Hematopoietic multipotent progenitor cell treated with erythropoietin and hydrocortisone succinate and interleukin-3 and kit ligand, for 8 days (in vitro differentiated cells): ENCODE measurements at regions not wholly inside any gene's neighbourhood (a gene's known extent, or its start where the extent isn't known, plus 50 kb on each side); places are given as distances from the start of the nearest gene placed in this dataset.

Experiments used
- DNase-seq: peaks from one replicate; pipeline ENCODE4 v3.0.0-alpha.2; 2015

DNA sequence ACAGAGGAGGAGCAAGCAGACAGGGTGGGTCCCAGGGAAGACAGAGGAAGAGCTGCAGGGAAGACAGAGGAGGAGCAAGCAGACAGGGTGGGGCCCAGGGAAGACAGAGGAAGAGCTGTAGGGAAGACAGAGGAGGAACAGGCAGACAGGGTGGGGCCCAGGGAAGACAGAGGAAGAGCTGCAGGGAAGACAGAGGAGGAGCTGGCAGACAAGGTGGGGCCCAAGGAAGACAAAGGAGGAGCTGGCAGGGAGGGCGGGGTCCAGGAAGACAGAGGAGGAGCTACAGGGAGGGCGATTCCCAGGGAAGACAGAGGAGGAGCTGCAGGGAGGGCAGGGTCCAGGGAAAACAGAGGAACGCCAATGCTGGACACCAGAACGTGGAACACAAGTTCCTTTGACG is 66.5 kb downstream of the PLXNA1 start:
- DNase-seq, result no peak

GRCh38 chr3:127050733-127051132 is 67.8 kb downstream of the PLXNA1 start:
- DNase-seq, result no peak

- no peak for DNase-seq
Measured at GRCh38 chr3:127052121-127052561, 69.2 kb downstream of the PLXNA1 start.

DNA sequence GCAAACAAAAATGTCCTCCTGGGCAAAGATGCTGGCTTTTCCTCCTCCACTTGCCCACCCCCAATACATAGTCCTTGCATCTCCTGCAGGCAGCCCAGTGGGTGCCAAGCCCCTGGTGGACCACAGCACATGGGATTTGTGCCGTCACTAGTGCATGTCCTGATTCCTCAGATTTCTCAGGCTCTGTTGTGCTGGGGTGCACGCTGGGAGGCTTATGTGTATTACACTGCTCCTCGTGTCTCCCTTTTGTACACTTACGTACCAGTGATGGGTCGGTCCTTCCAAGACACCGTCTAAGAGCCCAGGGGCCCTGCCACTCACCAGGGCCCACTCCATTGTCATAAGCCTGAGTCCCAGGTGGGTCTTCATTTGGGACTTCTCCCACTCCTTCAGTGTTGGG is 70.1 kb downstream of the PLXNA1 start:
- DNase-seq, result no peak

DNA sequence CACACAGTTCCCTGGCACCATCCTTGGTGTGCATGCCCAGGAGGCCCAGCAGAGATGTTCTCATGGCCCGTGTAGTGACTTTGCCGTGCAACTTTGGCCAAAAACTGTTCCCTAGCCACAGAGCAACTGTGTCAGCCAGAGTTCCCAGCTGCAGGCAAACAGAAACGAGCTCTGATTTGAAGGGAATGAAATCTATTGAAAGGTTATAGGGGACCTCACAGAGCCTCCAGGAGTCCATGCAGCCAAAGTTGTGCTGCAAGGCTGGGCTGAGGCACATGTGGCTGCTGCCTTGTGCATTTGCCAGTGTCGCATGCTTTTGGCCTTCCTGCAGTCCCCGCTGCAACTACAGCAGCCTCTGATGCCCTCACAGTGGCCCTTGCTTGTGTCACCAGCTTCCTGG is 70.5 kb downstream of the PLXNA1 start:
- DNase-seq, result no peak

GRCh38 chr3:127053979-127054378 is 71.1 kb downstream of the PLXNA1 start:
- DNase-seq, result no peak

DNA sequence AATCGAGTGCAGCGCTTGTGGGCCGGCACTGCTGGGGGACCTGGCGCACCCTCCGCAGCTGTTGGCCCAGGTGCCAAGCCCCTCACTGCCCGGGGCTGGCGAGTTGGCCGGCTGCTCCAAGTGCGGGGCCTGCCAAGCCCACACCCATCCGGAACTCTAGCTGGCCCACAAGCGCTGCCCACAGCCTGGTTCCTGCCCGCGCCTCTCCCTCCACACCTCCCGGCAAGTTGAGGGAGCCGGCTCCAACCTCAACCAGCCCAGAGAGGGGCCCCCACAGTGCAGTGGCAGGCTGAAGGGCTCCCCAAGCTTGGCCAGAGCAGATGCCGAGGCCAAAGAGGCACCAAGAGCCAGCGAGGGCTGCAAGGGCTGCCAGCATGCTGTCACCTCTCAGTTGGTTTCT is 73.4 kb downstream of the PLXNA1 start:
- no peak for DNase-seq

DNA sequence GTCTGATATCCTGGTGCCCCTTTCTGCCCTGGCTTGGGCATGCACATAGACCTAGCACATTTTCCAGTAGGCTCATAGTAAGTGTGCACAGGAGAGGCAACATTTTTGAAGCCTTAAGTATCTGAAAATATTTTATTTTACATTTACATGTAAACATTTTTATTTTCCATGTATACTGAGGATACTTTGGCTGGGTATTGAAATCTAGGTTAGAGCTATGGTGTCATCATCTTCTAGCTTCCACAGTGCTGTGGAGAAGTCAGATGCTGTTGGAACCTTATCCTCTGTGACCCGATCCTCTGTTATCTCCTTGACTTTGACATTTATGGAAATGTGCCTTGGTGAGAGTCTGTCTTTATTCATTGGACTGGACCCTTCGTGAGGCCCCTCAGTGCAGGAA is 74.1 kb downstream of the PLXNA1 start:
- DNase-seq, result no peak

- no peak for DNase-seq
Measured at GRCh38 chr3:127059072-127059471, 76.2 kb downstream of the PLXNA1 start.

GRCh38 chr3:127061641-127062040 is 78.7 kb downstream of the PLXNA1 start:
- DNase-seq, result no peak

DNA sequence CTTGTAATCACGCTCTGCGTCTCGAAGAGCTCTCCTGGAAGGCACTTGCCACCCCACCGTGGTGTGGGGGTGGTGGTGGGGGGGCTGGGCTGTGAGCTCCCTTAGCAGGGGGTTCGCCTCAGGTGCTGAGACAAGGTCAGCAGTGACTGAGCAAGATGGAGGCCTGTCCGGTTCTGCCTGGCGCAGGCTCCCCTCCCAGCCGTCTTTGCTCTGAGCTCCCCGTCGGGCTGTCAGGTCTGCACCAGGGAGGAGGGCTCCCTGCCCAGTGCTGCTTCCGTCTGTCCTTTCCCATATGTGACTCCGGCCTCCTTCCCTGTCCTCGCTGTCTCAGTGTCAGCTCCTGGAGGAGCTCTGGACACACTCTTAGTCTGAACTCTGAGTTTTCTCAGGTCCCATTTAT is 80.0 kb downstream of the PLXNA1 start:
- DNase-seq, result no peak

- DNase-seq, result no peak
Measured at GRCh38 chr3:127063916-127064315, 81.0 kb downstream of the PLXNA1 start.

DNA sequence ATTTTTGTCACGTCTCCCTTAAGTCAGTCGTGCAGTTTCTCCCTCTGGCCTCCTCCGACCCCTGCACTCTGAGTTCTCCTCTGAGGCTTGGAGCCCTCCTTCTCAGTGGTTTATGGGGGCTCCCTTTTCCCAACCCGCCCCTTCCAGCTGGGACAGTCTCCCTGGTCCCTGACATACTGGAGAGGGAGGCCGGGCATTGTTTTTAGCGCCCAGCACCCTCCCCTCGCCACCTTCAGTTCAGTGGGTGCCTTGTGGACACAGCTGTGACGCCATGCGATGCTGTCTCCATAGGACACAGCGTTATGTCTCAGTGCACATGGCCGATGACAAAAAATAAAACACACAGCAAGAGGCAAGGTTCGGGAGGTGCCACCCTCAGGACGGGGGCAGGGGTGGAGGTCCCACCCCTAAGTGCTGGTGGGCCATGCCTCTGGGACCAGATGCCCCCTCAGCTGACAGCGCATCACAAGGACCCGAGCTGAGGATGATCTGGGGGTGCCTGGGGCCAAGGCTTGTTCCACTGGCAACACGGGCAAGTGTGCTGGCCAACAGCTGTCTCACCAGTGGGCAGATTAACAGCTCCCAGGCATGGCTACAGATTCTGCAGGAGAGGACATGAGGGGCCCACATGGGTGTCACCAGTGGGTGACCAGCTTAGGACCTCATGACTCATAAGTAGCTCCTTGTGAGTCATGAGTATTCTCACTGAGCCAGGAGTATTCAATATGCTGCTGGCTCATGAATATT is 81.6 kb downstream of the PLXNA1 start:
- no peak for DNase-seq

GRCh38 chr3:127065138-127065427 is 82.2 kb downstream of the PLXNA1 start:
- no peak for DNase-seq

DNA sequence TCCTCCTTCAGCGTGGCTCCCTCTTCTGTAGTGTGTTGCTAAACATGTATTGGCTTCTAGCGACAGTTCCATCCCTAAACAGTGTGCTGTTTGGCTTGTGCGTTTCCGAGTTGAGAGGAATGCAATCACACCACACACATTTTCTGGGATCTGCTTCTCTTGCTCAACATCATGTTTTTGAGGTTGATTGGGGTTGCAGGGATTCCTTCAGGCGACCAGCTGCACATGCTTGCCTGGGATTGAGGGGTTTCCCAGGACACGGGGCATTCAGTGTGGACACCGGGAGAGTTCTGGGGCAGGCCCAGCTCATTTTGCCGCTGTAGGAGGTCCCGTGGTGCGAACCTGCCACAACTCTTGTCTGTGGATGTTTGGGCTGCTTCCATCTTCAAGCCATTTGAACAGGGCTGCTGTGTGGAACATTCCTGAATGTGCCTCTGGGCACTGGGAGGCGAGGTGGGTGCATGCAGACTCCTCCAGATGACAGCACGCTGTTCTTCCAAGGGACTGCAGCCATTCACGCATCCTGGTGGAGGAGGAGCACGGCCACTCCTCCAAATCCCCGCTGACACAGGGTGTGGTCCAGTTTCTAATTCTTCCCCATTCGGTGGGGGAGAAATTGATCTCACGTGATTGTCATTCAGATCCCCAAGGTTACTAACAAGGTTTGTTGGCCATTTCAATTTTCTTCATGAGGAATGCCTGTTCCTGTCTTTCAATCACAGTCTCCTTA is 82.8 kb downstream of the PLXNA1 start:
- DNase-seq, result no peak

DNA sequence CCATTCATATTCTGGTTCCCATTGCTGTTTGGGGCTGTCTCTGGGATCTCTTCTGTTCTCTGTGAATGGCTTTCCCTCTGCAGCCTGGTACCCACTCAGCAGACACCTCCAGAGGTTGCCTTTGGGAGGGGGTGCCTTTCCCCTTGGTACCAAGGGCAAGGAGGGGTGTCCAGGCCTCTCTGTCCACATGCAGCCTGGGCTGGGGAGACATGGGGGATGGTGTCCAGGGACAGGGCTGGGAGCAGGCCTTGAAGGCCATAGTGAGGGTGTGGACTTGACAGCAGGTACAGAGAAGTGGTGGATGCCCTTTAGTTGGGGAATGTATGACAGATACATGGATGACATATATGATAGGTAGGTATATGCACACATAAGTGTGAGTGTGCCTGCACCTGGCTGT is 83.7 kb downstream of the PLXNA1 start:
- no peak for DNase-seq

DNA sequence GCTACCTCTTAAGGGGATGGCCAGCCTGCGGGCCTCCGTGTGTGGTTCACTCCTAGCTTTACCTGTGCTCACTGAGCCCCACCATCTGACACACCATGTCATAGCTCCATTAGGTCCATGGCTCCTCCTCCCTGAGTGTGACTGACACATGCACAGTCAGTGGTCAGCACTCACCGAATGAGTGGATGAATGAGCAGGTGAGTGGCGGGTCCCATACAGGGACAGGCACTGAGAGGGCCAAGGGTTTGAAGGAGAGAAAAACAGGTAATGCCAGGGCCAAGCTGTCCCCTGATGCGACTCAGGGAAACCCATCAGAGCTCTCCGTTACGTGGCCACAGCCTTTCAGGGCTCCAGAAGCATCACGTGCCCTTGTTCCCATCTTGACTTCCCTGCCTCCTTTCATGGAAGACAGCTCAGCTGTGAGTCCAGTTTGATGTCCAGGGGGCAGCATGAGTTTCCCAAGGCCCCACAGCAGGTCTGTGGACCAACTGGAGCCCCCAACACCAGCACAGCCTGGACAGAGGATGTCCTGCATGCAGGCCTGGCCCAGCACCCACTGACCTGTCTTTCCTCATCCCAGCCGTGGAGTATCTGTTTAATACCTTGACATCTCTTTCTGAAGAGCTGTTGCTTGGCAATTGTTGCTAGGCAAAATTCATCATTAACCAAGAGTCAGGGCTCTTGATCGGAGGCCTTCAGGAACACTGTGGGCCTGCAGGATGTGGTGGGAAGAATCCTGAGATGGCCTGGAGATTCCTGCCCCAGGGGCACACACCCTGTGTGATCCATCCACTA is 84.4 kb downstream of the PLXNA1 start:
- DNase-seq, result no peak

DNA sequence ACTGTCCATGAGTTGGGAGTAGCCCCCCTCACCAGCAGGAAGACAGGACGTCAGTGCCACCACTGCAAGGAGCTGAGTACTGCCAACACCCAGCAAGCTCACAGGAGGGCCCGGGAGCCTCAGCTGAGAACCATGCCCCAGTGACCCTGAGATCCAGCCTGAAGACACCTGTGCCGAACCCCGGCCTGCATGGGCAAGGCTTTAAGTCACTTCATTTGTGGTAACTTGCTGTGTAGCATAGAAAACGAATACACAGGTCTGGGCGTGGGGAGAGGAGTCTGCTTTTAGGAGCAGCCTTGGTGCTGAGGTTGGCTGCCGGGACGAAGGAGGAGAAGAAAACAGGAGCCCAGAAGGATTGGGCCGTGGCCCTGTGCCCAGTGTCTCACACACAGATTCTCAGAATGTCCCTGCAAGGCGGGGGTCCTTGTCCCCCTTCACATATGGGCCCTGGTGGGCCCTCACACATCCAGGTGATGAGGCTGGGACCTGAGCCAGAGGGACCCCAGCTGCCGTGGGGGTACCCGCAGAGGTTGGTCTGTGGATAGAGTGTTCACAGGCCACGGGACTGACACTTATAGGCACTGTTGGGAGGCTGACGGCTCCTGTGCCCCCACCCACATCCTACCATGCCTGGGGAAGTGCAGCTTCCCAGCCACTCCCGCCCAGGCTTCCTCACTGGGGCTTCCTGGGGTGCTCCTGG is 85.3 kb downstream of the PLXNA1 start:
- no peak for DNase-seq

GRCh38 chr3:127068871-127069270 is 86.0 kb downstream of the PLXNA1 start:
- no peak for DNase-seq

GRCh38 chr3:127069814-127070440 is 87.0 kb downstream of the PLXNA1 start:
- DNase-seq, result no peak

- DNase-seq, result no peak
Measured at GRCh38 chr3:127070776-127071175, 87.9 kb downstream of the PLXNA1 start.

DNA sequence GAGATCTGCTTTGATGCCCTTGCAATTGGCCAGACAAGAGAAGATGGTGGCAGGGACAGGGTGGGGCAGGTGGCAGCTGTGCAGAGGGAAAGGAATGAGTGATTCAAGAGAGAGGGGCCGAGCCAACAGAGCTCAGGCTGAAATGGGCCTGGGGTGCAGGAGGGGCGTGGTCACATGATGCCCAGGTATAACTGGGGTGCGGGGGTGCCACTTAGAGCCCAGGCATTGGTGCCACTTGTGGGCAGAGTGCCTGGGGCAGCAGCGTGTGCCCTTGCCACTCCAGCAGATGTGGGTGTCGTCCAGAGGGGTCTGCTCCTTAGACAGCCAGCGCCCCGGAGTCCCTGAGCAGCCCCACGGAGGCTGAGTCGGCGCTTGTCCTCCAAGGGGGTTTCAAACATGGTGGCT is 88.7 kb downstream of the PLXNA1 start:
- DNase-seq, result no peak

DNA sequence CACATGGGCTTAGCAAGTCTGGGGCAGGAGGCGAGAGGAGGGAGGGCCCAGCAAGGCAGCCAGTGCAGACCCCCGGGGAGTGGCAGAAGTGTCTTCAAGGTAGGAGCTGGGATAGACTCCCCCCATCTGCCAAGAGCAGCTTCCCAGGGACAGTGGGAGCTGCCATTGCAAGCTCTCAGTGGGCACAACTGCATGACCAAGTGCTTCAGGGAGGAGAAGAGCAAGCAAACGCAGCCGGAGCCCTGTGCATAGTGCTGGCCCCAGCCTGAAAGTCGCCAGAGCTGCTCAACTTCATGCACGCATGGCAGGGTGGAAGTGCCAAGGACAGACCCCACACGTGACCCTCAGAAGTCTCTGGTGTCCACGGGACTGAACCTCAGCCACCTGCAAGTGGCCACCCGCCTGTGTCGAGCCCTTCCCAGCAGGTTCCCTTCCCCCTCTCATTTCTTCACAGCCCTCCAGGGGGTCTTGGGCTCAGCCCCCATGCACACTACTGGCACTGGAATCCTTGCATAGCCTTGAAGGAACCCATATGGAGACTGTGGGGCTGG is 89.4 kb downstream of the PLXNA1 start:
- DNase-seq, result no peak
